ENCODE measurements at regions not wholly inside any gene's neighbourhood (a gene's known extent, or its start where the extent isn't known, plus 50 kb on each side); places are given as distances from the start of the nearest gene placed in this dataset.

DNA sequence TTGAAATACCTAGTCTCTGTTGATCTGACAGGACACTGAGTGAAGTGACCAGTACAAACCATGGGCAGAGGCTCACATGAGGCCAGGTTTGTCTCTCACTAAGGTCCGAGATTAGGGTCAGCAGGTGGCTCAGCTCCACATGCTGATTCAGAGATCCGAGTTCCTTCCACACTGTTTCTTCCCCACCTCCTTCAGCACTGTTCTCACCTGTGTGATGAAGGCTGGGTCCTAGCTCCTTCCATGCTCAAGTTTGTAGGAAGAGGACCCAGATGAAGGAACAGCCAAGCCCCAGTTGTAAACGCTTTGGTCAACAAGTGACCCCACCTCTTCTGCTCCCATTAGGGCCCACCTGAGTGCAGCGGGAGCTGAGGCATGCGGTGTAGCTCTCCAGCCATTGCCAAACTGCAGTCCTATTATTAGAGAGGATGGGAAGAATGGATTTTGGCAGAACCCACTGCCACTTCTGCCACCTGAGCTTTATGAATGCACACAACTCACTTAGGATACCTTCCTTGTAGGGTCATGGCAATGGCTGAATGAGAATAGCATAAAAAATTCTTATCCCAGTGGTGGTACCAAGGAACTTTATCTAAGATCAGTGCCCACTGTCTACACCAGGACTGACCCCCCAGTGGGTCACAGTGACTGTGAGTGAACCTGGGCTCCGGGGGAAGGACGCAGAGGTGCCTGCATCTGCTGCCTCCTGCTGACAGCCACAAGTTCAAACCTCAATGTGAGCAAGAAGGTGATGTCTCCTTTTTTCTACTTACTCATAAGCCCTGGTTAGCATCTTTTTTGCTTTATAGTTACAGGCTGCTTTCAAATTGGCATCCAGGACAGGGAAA is 324.8 kb upstream of the HS6ST1 start:
- H3K4me3 ChIP-seq (ENCODE audit: low read depth, low read length), result no peak overlapping the region
- no peak for DNase-seq (ENCODE audit: low read depth)
- TF ChIP-seq, protein P1, sequence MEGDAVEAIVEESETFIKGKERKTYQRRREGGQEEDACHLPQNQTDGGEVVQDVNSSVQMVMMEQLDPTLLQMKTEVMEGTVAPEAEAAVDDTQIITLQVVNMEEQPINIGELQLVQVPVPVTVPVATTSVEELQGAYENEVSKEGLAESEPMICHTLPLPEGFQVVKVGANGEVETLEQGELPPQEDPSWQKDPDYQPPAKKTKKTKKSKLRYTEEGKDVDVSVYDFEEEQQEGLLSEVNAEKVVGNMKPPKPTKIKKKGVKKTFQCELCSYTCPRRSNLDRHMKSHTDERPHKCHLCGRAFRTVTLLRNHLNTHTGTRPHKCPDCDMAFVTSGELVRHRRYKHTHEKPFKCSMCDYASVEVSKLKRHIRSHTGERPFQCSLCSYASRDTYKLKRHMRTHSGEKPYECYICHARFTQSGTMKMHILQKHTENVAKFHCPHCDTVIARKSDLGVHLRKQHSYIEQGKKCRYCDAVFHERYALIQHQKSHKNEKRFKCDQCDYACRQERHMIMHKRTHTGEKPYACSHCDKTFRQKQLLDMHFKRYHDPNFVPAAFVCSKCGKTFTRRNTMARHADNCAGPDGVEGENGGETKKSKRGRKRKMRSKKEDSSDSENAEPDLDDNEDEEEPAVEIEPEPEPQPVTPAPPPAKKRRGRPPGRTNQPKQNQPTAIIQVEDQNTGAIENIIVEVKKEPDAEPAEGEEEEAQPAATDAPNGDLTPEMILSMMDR (IDR thresholded peaks at IDR 0.05; ENCODE audit: insufficient read depth, low read depth, low read length), result no peak

DNA sequence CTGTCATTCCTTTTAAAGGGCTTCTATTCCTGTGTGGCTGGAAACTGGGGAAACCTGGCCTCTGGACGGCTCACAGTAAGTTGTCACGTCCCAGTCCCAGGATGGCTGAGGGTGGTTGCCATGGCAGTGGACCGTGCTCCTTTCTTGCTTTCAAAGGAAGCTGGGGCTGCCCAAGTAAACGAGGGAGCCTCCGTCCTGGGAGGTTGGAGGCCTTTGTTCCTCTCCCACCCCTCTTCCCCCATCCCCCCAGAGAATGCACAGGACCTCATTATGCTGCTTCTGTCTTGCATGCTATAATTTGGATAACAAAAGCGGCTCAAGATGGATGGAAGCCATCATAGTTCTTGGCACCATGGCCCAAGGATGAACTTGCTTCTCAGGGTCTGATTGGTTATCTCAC is 325.5 kb upstream of the HS6ST1 start:
- no peak overlapping the region for H3K4me3 ChIP-seq (ENCODE audit: low read depth, low read length)
- DNase-seq (ENCODE audit: low read depth), result no peak
- TF ChIP-seq, protein P1 (IDR thresholded peaks at IDR 0.05; ENCODE audit: insufficient read depth, low read depth, low read length), result no peak

DNA sequence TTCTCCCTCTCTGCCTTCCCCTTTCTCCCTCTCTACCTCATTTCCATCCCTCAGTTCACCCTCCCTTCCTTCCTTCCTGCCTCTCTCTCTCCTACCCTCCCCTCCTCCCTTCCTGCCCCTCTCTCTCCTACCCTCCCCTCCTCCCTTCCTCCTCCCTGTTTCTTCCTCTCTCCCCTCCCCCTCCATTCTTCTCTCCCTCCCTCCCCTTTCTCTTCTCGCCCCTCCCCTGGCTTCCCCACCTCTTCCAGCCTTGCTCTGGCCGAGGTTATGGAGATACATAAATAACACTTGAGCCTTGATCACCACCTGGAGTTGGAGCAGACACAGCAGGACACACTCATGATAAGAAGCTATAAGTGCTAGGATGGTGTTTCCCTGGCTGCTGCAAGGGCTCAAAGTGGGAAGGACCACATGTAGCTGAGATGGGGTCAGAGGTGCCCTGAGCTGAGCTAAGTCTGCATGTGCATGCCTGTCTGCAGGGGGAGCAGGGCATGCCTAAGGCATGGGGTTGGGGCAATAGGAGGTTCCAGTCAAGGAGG is 326.1 kb upstream of the HS6ST1 start:
- TF ChIP-seq, protein P1 (IDR thresholded peaks at IDR 0.05; ENCODE audit: insufficient read depth, low read depth, low read length), result peak; percentile 10
- no peak for DNase-seq (ENCODE audit: low read depth)

DNA sequence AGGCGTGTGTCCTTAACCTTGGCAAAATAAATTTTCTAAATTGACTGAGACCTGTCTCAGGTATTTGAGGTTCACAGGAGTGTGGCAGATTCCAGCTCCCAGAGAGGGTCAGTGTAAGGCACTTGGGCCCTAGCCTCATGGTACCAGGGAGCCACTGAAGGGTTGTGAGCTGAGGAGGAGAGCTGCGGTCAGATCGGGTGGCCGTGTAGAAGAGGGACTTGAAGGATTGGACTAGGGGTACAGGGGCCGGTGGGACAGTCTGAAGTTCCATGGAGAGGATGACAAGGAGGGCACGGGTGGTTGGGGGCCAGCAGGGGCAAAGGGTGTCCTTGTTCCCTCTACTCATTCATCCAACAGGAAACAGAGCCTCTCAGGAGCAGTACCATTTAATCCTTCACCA is 327.0 kb upstream of the HS6ST1 start:
- no peak for DNase-seq (ENCODE audit: low read depth)

More for the DNA sequence above, 326.1 kb upstream of the HS6ST1 start:
- no peak overlapping the region for H3K4me3 ChIP-seq (ENCODE audit: low read depth, low read length)

DNA sequence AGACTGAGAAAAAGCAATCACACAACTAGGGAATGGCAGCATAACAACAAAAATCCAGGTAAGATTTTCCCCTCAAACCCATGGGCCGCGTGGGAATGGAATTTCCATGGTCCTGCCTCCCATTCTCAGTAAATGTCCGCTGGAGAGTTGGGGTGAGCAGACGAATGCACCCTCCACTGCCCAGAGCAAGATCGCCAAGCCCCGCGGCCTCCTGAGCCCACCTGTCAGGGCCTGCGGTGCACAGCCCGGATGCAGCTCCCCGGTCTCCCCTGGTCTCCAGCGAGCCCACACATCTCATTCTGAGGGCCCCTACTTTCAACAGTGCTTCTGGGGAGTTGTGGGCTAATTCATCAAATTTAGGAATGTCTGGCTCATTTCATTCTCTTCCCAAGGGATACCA is 327.4 kb upstream of the HS6ST1 start:
- H3K4me3 ChIP-seq (ENCODE audit: low read depth, low read length), result no peak overlapping the region
- no peak for DNase-seq (ENCODE audit: low read depth)
- TF ChIP-seq, protein P1 (IDR thresholded peaks at IDR 0.05; ENCODE audit: insufficient read depth, low read depth, low read length), result no peak

More for the DNA sequence above, 327.0 kb upstream of the HS6ST1 start:
- no peak overlapping the region for H3K4me3 ChIP-seq (ENCODE audit: low read depth, low read length)
- TF ChIP-seq, protein P1 (IDR thresholded peaks at IDR 0.05; ENCODE audit: insufficient read depth, low read depth, low read length), result no peak

DNA sequence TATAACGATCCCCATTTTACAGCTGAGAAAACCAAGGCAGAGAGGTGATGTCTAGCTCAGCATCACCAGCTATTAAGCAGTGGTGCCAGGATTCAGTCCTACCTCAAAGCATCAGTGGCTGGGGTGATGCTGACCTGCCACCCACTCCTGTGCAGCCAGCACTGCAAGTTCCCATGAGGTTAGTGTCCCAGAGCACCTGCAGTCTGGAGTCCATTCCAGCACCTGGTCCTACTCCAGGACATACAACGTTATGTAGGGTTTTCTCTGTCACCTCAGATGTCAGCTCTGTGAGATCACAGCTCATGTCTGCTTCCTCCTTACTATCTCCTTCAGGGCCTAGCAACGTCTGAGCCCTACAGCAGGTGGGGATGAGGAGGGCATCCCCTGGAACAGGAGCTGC is 328.0 kb upstream of the HS6ST1 start:
- TF ChIP-seq, protein P1 (IDR thresholded peaks at IDR 0.05; ENCODE audit: insufficient read depth, low read depth, low read length), result no peak
- no peak for DNase-seq (ENCODE audit: low read depth)
- no peak overlapping the region for H3K4me3 ChIP-seq (ENCODE audit: low read depth, low read length)

Data from fibroblast of villous mesenchyme (primary cell).